C4-2B (cell line): ENCODE measurements at regions not wholly inside any gene's neighbourhood (a gene's known extent, or its start where the extent isn't known, plus 50 kb on each side); places are given as distances from the start of the nearest gene placed in this dataset.

Experiments used
- ZFX ChIP-seq: fragments of 450-650 bp; IDR thresholded peaks from 2 replicates; pipeline ENCODE4 v1.6.1; 2017
- TF ChIP-seq, protein P1 (sequence below): fragments of 450-650 bp; conservative IDR thresholded peaks from 2 replicates; pipeline ENCODE4 v1.5.1; 2017; ENCODE audit warnings: mild to moderate bottlenecking

GRCh38 chr7:97461596-97461995 lies 270.3 kb upstream of the TAC1 start:
- no peak for TF ChIP-seq ZFX
- TF ChIP-seq, protein P1, sequence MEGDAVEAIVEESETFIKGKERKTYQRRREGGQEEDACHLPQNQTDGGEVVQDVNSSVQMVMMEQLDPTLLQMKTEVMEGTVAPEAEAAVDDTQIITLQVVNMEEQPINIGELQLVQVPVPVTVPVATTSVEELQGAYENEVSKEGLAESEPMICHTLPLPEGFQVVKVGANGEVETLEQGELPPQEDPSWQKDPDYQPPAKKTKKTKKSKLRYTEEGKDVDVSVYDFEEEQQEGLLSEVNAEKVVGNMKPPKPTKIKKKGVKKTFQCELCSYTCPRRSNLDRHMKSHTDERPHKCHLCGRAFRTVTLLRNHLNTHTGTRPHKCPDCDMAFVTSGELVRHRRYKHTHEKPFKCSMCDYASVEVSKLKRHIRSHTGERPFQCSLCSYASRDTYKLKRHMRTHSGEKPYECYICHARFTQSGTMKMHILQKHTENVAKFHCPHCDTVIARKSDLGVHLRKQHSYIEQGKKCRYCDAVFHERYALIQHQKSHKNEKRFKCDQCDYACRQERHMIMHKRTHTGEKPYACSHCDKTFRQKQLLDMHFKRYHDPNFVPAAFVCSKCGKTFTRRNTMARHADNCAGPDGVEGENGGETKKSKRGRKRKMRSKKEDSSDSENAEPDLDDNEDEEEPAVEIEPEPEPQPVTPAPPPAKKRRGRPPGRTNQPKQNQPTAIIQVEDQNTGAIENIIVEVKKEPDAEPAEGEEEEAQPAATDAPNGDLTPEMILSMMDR: no peak
